HG02642 (cell line): ENCODE measurements at regions not wholly inside any gene's neighbourhood (a gene's known extent, or its start where the extent isn't known, plus 50 kb on each side); places are given as distances from the start of the nearest gene placed in this dataset.
A peak's percentile ranks its signal among the peaks of the same experiment; 100 is the strongest.
"Not testable (repeated sequence)": the region's sequence is repeated elsewhere in the genome, so short reads cannot be mapped to it uniquely, and the experiment has no call there.

Experiments
- ATAC-seq: cut with Tn5 transposase; IDR thresholded peaks from one replicate; pipeline ENCODE4 v1.9.1; 2021; ENCODE audit warnings: mild to moderate bottlenecking; ENCODE audit not compliant: unreplicated experiment, poor library complexity

DNA sequence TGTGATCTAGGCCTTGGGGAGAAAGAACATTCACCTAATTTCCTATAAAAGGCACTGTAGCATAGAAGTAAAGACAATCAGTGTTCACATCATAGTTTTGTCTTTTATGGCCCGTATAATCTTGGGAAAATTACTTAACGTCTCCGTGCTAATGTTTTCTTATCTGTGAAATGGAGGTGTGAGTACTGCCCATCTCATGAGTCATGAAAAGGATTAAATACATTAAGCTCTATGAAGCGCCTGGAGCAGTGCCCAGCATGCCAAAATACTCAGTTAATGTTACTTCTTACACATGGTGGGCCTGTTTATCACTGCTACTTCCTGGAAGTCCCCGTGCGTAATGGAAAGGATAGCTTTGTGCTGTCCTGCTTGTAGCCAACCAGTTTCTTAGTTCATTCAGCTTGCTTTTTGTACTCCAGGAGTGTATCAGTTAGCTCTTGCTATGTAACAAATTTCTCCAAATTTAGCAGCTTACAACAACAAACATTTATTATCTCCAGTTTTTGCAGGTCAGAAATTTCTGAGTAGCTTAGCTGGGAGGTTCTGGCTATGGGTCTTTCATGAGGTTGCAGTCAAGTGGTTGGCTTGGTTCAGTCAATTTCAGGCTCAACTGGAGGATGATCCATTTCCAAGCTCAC, 103.6 kb upstream of the BMP2 start:
- no peak for ATAC-seq

- no peak for ATAC-seq
Measured at GRCh38 chr20:6663104-6663503, 104.4 kb upstream of the BMP2 start.

DNA sequence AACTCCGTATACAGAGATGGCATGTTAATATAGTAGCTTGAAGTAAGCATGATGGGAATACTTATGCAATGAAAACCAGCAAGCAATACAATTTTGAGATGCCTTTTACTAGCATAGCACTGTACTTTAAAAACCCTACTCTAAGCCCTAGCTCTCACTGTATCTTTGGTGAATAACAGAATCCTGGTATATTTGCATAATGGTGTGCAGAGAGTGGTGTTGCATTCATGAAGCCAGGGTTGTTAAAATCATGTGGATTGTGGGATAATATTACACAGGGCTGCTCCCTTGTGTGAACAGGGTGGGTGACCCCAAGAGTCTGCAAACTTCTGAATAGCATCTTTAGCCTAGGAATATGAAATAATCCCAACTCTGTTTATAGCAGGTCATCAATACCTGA, 105.2 kb upstream of the BMP2 start:
- ATAC-seq = no peak

- no peak for ATAC-seq
Measured at GRCh38 chr20:6660441-6660840, 107.0 kb upstream of the BMP2 start.

- not testable (repeated sequence) for ATAC-seq
Measured at GRCh38 chr20:6658909-6659308, 108.6 kb upstream of the BMP2 start.

GRCh38 chr20:6657904-6658303, 109.6 kb upstream of the BMP2 start:
- ATAC-seq = no peak

GRCh38 chr20:6657111-6657510, 110.4 kb upstream of the BMP2 start:
- ATAC-seq = no peak

- no peak for ATAC-seq
Measured at GRCh38 chr20:6654513-6655252, 112.8 kb upstream of the BMP2 start.

DNA sequence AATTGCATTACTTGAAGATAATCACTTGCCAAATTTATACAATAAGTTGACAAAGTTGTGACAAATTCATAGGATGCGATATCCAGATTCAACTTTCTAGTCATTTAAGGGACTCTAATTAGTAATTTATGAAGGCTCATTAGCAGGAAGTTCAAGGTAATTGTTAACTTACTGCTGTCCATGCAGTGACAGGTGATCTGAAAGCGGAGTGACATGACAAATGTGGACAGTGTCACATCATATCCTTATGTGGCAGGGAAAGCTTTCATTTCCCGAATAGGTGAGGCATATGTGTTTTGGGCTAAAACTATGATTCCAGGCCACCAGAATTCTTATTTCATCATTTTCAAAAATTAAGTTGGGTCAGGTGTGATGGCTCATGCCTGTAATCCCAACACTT, 115.9 kb upstream of the BMP2 start:
- ATAC-seq = no peak

DNA sequence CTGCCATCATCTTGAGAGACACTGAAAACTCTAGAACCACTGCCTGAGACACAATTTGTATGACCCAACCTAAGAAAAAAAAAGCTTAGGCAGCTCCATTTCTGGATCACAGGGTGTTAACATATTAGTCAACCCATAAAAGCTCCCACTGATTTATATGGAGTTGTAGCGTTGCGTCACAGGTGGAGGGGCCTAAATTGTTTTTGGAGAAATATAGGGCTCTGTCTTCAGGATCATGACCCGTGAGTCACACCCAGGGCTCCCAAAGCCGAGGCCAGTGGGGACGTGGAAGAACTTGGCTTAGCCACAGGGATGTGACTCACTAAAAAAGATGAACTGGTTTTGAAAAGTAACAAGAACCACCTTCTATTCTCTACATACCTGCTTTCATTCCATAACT, 116.5 kb upstream of the BMP2 start:
- ATAC-seq = no peak

GRCh38 chr20:6646021-6646636, 121.4 kb upstream of the BMP2 start:
- ATAC-seq = no peak

DNA sequence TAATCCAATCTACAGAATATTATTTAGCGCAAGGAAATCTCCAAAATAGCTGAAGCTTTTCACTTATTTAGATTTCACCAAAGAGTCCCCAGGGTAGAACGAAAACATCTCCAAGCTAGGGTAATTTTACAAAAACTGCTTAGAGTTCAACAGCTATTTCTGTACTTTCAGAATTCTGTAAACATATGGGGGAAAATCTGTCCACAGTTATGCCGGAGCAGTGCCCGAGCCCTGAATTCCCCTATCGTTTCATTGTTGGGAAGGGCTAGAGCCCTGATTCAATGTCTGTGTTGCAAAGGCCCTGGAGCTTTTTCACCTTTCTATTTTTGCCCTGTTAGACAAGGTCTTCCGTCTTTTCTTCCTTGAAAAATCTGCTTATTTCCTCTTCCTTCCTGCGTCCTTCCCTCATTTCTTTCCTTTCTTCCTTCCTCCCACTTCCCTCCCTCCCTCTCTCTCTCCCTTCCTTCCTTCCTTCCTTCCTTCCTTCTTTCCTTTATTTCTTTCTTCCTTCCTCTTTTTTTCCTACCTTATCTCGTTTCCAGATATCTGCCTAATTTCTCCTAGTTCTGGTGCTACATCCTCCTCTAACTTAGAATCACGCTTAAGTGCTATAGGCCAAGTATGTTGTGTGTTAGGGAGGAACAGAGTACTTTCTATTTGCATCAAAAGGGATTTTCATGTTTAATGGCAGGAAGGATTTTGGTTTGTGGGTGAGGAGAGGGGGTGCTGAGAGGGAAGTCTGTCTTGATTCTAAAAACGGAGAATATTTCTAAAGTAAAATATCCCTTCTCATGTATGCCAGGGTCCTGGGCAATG, 122.5 kb upstream of the BMP2 start:
- ATAC-seq = no peak

DNA sequence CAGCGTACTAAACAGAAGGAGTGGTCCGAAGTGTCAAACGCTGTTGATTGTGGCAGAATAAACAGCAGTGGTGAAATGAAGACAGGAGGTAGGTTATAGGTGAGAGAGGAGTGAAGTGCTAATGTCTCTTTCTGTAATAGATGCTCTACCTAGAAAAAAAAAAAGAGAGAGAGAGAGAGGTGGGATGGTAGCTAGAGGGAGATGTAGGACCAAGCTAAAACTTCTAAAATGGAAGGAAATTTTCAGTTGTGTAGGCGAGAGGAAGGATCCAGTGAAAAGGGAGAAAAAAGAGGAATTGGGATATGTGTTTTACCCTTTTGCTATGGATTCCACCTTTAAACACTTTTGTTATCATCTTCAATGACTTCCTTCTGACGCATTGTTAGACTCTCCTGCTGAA, 126.5 kb upstream of the BMP2 start:
- ATAC-seq = no peak

- ATAC-seq = no peak
Measured at GRCh38 chr20:6637160-6637579, 130.3 kb upstream of the BMP2 start.

DNA sequence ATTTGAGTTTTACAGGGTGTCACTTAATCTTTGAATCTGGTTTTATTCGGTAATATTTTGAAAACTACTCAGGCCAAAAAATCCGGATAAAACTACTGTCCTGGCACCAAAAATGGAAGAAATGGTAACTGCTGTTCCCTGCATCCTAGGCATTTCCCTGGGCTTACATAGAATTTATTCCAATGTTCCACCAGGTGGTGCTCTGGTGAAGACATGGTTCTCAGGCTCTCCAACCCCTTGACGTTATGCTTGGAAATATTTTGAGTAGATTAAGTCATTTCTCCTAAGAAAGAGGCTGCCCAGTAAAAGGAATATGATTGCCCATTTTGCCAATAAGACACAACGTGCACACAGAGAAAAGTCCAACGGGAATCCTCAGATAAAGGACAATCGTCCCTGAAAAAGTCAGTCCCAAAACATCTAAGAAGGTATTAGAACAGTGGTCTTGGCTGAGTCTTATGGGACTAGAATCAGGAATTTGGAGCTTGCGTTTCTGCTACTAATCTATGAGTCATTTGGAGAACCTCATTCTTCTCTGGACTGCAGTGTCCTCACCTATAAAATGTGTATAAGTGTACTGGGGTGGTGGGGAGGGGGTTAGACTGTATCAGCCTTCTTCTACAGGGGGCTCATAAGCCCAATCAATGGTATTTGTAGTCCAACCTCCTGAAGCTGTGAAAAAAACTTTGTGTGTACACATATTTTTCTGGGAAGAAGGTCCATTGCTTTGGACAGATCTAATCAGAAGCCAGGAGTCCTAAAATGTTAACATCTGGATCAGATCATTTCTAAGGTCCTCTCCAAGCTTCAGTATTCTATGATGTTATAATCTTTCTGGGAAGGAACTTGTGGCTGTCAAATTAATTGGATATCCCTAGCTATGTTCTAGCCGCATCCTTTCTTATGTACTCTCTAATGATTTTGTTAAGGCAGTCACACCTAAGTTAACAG, 131.0 kb upstream of the BMP2 start:
- ATAC-seq = no peak

GRCh38 chr20:6635034-6635736, 132.3 kb upstream of the BMP2 start:
- no peak for ATAC-seq

DNA sequence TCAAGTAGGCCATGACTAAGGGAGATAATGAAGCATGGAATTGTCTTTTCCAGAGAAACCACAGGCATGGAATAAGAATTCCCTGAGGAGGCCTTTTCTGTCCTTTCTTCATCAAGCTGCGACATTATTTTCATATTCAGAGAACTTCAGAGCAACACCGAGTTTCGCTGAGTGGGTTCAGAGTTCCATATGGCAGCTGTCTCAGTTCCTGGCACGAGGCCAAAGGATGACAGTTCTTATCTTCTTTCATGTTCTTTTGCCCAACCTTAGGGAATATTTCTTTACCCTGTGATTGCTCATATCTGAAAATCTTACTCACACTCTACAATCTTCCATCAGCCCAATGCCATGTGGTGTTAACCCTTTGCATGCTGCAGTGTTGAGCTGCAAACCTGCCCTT, 135.3 kb upstream of the BMP2 start:
- peak; percentile 39 for ATAC-seq

DNA sequence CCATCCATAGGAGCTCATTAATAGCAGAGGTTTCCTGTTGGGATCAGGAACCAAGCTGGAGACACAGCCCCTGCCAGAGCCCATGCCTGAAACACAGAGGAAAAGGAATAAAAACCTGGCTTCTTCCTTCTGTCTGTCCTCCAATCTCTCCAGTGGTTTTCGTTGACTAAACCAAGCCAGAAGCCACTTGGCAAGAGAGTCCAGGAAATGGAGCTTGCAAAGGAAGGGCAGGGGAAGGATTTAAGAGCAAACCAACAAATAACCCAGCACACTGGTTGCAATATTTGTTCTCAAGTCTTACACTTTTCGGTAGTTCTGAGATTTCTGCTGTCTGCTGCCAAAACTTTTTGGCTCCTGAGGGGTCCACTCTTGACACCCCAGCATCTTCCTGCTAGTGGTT, 137.0 kb upstream of the BMP2 start:
- ATAC-seq = no peak

DNA sequence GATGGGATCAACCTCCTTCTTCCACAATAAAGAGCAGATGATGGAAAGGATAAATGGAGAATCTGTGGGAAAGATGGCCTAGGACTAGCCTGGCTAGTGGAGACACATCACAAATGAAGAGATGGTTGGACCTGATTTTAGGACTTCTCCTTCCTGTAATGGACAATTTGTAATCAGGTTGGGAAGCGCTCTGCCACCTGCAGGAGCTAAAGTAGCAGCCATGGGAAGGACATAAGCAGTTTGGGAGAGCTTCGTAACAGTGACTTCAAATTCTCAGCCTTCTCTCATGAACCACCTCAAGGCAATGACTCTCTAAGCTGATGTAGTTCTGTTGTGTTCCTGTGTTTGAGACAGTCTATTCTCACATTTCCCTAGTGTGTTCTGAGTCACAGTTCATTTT, 137.9 kb upstream of the BMP2 start:
- no peak for ATAC-seq
